Stimulated activated CD8-positive, alpha-beta memory T cell treated with anti-CD3 and anti-CD28 coated beads, Interleukin-15, amount 100 ng/mL, for 24 hours (primary cell): ENCODE measurements at regions not wholly inside any gene's neighbourhood (a gene's known extent, or its start where the extent isn't known, plus 50 kb on each side); places are given as distances from the start of the nearest gene placed in this dataset.
A peak's percentile ranks its signal among the peaks of the same experiment; 100 is the strongest.

Source experiments
- DNase-seq: peaks from one replicate; pipeline ENCODE4 v3.0.0-alpha.2; 2020; ENCODE audit warnings: low read depth

DNA sequence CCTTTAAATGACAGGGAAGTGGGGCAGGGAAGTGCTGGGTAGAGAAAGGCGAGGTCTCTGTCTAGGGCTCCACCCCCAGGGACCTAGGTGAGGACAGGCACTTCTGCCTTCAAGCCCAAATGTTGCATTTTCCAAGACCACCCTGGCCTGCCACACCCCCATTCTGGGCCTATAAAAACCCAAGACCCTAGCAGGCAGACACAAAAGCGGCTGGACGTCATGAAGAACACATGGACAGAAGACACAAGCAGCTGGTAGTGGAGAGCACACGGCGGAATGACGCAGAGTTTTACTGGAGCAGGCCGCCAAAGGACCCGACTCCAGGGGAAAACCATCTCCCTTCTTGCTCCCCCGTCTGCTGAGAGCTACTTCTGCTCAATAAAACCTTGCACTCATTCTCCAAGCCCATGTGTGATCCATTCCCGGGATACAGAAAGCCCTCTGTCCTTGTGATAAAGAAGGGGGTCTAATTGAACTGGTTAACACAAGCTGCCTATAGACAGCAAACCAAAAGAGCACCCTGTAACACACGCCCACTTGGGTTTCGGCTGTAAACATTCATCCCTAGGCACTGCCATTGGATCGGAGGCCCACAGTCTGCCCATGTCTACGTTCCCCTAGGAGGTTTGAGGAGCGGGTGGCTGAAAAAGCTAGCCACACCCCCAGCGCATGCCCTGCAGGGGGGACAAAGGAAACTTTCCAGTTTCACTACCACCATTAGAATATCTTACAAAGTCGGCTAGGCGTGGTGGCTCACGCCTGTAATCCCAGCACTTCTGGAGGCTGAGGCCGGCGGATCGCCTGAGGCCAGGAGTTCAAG lies 622.2 kb upstream of the SALL1 start:
- DNase-seq, result no peak

- no peak for DNase-seq
Measured at GRCh38 chr16:51766739-51767138, 615.7 kb upstream of the SALL1 start.

- no peak for DNase-seq
Measured at GRCh38 chr16:51763072-51763661, 612.1 kb upstream of the SALL1 start.

- peak; percentile 42 for DNase-seq
Measured at GRCh38 chr16:51762081-51762996, 611.3 kb upstream of the SALL1 start.

DNA sequence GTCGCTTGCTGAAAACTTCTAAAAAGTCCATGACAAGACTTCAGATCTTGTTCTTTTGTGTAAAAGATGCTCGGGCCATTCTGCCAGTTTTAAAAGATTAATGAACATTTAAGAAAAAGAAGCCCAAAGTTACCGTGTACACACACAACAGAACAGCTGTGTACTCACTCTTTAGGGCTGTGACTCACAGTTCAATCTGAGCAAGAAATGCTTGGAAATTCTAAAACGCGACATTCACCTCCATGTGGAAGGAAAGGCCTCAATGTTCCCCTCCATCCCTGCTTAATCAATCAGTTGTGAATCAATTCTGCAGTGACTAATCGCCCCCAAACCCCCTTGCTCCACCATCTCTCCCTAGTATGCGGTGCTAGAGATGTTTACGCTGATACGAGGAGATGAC lies 609.9 kb upstream of the SALL1 start:
- no peak for DNase-seq

DNA sequence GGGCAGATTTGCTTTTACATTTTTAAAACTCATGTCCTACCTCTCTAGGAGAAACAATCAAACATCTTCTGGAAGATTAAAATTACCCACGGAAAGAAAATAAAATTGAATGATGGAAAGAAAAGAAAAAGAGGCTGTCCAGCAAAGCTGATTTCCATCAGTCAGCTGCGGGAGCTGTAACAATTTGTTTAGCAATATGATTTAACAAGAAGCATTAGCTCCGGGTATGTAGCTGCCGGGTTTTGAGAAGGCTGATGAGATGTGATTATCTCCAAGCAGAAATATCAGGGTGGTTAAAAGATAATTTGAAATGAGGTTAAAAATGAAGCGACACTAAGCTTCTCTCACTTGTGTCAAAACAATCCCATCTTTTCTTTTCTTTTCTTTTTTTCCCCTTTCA lies 608.9 kb upstream of the SALL1 start:
- no peak for DNase-seq

DNA sequence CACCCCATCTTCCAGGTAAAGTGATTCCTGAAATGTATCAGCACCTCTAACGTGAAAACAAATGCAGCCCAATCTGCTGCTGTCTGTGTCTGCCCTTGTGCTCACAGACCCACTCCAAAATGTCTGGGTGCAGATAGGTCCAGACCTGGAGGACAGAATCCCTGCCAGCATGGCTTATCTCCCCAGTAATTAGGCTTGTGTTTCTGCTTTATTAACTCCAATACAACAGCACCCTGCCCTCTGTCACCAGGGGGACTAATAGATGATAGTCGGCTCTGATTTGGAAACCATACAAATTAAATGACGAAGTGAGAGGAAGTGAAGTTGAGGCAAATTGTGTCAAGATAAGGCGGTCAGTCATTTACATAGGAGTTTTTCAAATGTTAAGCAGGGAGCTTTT lies 608.3 kb upstream of the SALL1 start:
- DNase-seq, result no peak

- DNase-seq, result no peak
Measured at GRCh38 chr16:51757921-51758479, 606.9 kb upstream of the SALL1 start.

DNA sequence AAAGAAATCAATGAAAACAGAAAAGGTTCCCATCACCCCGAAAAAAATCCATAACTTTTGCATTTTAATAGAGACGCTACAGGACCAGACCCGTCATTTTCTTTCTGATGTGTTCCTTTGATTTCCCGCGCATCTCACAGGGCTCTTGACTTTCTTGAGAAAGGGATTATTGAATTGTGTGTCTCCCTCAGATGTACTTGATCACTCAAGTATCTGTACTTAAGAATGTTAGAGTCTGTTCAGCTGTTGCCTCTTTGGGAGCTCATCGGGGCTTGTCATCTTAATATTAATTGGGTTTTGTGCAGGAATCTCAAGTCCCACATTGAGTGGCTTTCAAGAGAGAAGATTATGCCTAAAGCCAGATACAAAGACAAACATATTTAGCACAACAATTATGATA lies 606.4 kb upstream of the SALL1 start:
- DNase-seq, result no peak

GRCh38 chr16:51757124-51757470 lies 606.0 kb upstream of the SALL1 start:
- DNase-seq, result no peak

DNA sequence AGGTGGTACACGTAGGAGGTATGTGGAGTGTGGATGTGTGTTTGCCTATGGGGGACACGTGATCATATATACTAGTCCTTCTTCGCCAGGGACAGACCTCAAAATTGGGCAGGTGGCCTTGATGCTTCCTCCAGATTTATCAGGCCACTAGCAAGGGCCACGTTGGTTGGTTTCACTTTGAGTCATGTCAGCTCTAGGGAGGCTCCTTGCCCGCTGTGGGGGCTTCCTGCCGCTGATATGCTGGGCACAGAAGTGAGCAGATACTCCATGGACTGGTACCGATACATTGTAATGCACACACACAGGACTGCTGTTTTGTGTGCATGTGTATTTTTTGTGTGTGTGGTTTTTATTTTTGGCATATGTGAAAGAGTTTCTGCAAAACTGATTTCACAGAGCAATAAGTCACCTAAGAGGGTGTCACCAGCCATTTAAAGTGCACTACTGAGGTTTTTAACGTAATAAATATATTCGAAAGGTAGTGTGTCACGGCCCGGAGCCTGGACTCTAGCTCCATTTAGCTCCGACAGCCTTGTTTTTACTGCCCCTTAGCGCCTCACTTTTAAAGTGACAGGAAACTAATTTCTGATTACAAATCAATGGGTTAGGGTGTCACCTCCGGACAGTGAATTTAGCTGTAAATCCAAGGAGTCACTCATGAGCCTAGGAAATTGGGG lies 605.5 kb upstream of the SALL1 start:
- no peak for DNase-seq

- no peak for DNase-seq
Measured at GRCh38 chr16:51755577-51756355, 604.7 kb upstream of the SALL1 start.

DNA sequence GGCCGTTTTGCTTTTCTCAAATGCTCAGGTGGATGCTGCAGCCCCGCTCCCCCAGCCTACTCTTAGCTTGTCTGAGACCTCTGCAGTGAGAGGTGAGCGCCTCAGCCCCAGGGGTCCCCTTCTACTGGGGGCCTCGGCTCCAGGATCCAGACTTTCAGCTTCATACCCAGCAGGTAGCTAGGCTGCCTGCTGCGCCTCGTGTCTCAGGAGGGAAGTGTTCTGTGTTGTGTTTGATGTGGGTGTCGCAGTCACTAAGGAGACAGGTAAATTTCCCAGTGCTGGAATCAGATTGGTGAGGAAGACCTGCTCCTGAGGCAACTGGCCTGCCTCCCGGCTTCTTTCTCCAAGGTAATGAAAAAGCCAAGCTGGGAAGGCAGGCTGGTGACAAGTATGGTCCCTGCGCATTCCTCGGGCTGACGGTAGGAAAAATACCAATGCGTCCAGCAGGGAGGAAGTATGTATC lies 604.0 kb upstream of the SALL1 start:
- no peak for DNase-seq

DNA sequence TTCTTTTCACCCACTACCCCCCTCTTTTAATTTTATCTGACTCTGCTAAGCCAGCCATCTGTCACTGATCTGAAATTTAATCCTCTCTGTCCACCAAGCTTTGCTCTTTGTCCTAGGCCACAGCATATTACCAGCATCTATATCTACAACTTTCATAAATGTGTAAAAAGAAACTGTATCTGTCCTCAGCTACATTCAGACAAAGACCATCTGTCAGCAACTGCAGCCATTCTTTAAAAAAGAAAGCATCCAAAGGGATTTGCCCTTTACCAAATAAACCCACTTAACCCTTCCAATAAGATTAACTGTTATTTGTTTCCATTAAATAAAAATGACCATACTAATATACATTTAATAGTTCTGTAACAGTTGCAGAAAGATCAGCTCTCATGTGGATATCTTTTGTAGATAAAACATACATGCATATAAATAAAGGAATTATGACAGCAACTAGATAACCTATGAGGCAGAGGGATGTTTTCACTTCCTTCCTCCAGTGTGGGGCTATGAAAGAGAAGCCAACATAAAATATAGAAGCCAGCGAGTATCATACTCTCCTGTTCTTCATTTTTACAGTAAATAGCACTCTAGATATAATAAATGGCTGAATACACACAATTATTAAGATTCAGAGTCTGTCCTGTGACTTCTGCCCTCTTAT lies 602.5 kb upstream of the SALL1 start:
- DNase-seq, result no peak

DNA sequence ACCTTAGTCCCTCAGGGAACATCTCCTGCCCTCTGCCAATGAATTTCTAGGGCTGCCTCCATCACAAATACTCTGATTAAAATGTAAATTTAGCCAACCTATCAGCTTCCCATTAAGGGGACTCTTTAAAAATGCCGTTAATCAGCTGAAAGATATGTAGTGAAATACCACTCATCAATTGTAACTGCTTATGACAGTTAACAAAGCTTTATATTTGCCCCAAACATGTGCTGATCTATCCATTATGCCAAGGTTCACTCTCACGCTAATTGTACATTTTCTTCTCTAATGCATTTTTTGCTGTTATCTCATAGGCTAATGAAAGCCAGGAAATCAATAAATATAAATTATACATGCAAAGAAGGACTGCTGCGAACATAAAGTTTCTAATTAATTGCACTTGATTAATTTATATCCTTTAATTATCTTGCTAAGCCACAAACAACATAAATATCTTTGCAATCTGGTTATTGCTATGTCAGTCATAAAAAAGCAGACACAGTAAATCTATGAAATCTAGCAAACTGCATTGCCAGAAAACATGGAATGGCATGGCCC lies 601.4 kb upstream of the SALL1 start:
- no peak for DNase-seq

GRCh38 chr16:51747329-51747728 lies 596.3 kb upstream of the SALL1 start:
- no peak for DNase-seq

DNA sequence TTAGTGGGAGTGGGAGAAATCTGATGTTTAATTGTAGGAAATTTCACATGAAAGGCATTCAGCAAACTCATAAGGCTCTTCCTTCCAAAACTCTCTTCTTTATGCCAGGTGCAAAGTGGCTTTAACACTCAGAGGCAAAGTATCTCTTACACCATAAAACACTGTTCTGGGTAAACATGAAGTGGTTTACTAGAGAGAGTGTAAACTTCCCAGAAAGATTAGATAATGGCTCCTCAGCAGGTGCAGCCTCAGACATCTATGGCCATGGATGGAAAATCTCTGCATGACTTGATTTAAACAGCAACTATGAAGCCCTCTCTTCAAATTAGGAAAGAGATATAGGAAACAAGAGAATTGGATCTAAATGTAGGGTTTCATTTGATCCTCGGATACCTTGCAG lies 583.1 kb upstream of the SALL1 start:
- no peak for DNase-seq

DNA sequence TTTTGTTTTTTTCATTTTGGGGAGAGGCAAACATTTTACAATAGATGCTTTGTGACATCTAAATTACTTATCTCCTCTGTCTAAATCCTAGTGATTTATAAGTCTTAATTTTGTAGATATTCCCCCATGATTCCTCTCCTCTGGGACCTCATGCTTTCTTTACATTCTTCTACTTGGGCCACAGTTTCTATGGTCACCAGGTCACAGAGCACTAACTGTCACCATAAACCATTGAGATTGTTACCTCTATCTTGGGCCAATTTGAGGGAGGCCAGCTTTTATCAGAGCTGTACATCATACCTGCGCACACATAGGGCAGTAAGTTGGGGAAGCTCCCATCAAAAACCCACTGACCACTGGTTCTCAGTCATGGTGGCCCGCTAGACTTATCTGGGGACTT lies 582.1 kb upstream of the SALL1 start:
- no peak for DNase-seq

GRCh38 chr16:51731160-51731559 lies 580.1 kb upstream of the SALL1 start:
- no peak for DNase-seq

DNA sequence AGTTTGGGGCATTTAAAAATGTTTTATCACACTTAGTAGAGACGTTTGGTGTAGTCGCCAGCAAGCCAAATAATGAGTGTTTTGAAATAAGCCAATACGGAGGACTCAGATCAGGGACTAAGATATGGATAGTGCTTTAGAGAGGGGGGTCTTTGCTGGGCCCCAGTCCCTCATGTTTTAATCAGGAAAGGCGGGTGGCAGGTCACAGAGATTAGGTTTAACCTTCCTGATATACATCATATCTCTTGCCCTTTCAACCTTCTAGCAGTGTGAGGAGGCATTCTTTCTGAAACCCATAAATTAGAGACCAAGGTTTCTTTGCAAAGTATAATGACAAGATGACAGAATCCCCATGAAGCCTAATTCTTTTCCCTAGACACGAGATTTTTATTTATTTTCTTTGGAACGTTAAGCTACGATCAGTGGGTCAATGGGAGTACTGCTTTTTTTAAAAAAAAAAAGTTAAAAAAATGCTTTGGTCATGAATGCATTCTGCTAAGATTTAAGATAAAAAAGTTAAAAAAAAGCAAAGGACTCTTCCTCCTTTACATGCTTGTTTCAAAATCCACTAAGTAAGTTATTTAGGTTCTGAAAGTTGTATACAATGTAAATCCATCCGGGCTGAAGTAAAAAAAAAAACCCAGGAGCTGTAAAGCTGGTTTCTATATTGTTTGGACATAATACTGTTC lies 572.1 kb upstream of the SALL1 start:
- no peak for DNase-seq
